HL-60 (cell line): ENCODE measurements at regions not wholly inside any gene's neighbourhood (a gene's known extent, or its start where the extent isn't known, plus 50 kb on each side); places are given as distances from the start of the nearest gene placed in this dataset.

ENCODE experiments used
- DNase-seq, 2 experiments: peaks; one replicate each; pipeline ENCODE4 v3.0.0-alpha.2; 2010 to 2020; ENCODE audit warnings: low read depth in 1 of 2, low spot score in 1 of 2
- H3K27ac ChIP-seq: fragments of 250-450 bp; sonication (Bioruptor Pico); replicated peaks from 2 replicates; pipeline ENCODE4 v1.5.1; 2020; ENCODE audit warnings: mild to moderate bottlenecking, moderate library complexity
- H3K27me3 ChIP-seq: fragments of 250-450 bp; sonication (Bioruptor Pico); 2 replicates; pipeline ENCODE4 v1.5.1; 2021; ENCODE audit warnings: mild to moderate bottlenecking, moderate library complexity; ENCODE audit not compliant: insufficient read depth, poor library complexity, severe bottlenecking
- H3K4me3 ChIP-seq: replicated peaks from 2 replicates; pipeline ENCODE4 v1.5.1; 2011; ENCODE audit warnings: mild to moderate bottlenecking, control low read depth, low read length; ENCODE audit not compliant: insufficient read depth
- CTCF ChIP-seq: IDR thresholded peaks from one replicate; pipeline ENCODE4 v1.5.1; 2011; ENCODE audit warnings: low read length, control low read depth, inconsistent platforms; ENCODE audit not compliant: insufficient read depth
- GABPA ChIP-seq: IDR thresholded peaks from 2 replicates; pipeline ENCODE4 v1.6.1; 2012; ENCODE audit warnings: low read depth
- POLR2AphosphoS5 ChIP-seq: IDR thresholded peaks from 2 replicates; pipeline ENCODE4 v1.6.1; 2012; ENCODE audit warnings: low read depth
- REST ChIP-seq: IDR thresholded peaks from 2 replicates; pipeline ENCODE4 v1.6.1; 2012; ENCODE audit warnings: low read depth; ENCODE audit not compliant: insufficient replicate concordance
- SPI1 ChIP-seq: IDR thresholded peaks from 2 replicates; pipeline ENCODE4 v1.6.1; 2012; ENCODE audit warnings: low read depth, mild to moderate bottlenecking, borderline replicate concordance

GRCh38 chr3:180531303-180532278 lies 70.4 kb upstream of the TTC14 start:
- TF ChIP-seq POLR2AphosphoS5 (no peak), CTCF (no peak), SPI1 (no peak), GABPA (no peak), REST (no peak)
- no peak for DNase-seq
- no peaks in the 10 kb centered on the region for H3K27me3 ChIP-seq
- H3K4me3 ChIP-seq = no peak overlapping the region
- H3K27ac ChIP-seq = no peak overlapping the region

- Histone ChIP-seq H3K27me3 (no peaks in the 10 kb centered on the region), H3K4me3 (no peak overlapping the region), H3K27ac (no peak overlapping the region)
- no peak for DNase-seq
- no peak for TF ChIP-seq POLR2AphosphoS5
- no peak for TF ChIP-seq SPI1
- no peak for TF ChIP-seq REST
- no peak for TF ChIP-seq GABPA
- TF ChIP-seq CTCF = no peak
These were observed 67.1 kb upstream of the TTC14 start for GRCh38 chr3:180534828-180535227.

- no peak overlapping the region for H3K27ac ChIP-seq
- no peak for TF ChIP-seq POLR2AphosphoS5
- no peak for TF ChIP-seq CTCF
- TF ChIP-seq REST = no peak
- H3K4me3 ChIP-seq = no peak overlapping the region
These were observed 63.5 kb upstream of the TTC14 start for GRCh38 chr3:180538493-180538892.

More at GRCh38 chr3:180538493-180538892, 63.5 kb upstream of the TTC14 start:
- H3K27me3 ChIP-seq = no peaks in the 10 kb centered on the region
- no peak for DNase-seq
